Neural cell (in vitro differentiated cells): ENCODE measurements at regions not wholly inside any gene's neighbourhood (a gene's known extent, or its start where the extent isn't known, plus 50 kb on each side); places are given as distances from the start of the nearest gene placed in this dataset.
A peak's percentile ranks its signal among the peaks of the same experiment; 100 is the strongest.

Source experiments
- H2AFZ ChIP-seq: fragments of 200-600, 300-800 bp; sonication (generic), shearing (Covaris generic); 2 replicates; pipeline ENCODE4 v1.6.0; 2014; ENCODE audit warnings: low read depth, mild to moderate bottlenecking, antibody characterized with exemption, low read length, moderate library complexity
- H3F3A ChIP-seq: fragments of 200-600 bp; shearing (Covaris generic); 2 replicates; pipeline ENCODE4 v1.6.1; 2016; ENCODE audit warnings: mild to moderate bottlenecking, moderate library complexity, mixed read lengths, antibody characterized with exemption, low read length; ENCODE audit not compliant: insufficient read depth, poor library complexity, severe bottlenecking
- H3K27ac ChIP-seq: fragments of 200-600, 300-800 bp; sonication (generic), shearing (Covaris generic); 2 replicates; pipeline ENCODE4 v1.5.1; 2014; ENCODE audit warnings: mild to moderate bottlenecking, low read length, moderate library complexity
- H3K27me3 ChIP-seq: fragments of 300-800, 200-600 bp; sonication (generic), shearing (Covaris generic); 2 replicates; pipeline ENCODE4 v1.6.0; 2014; ENCODE audit warnings: mild to moderate bottlenecking, low read depth, low read length, moderate library complexity; ENCODE audit not compliant: insufficient read depth
- H3K36me3 ChIP-seq: fragments of 300-800, 200-600 bp; sonication (generic), shearing (Covaris generic); 2 replicates; pipeline ENCODE4 v1.5.1; 2014; ENCODE audit warnings: mild to moderate bottlenecking, antibody characterized with exemption, low read length, moderate library complexity; ENCODE audit not compliant: insufficient read depth
- H3K4me2 ChIP-seq: fragments of 300-800, 200-600 bp; sonication (generic), shearing (Covaris generic); 2 replicates; pipeline ENCODE4 v1.6.0; 2014; ENCODE audit warnings: mild to moderate bottlenecking, low read length
- H3K4me3 ChIP-seq: fragments of 300-800, 200-600 bp; sonication (generic), shearing (Covaris generic); 2 replicates; pipeline ENCODE4 v1.5.1; 2014; ENCODE audit warnings: mild to moderate bottlenecking, low read length, moderate library complexity
- H3K79me2 ChIP-seq: fragments of 200-600 bp; shearing (Covaris generic); replicated peaks from 2 replicates; pipeline ENCODE4 v1.6.0; 2014; ENCODE audit warnings: mild to moderate bottlenecking, low read length, moderate library complexity; ENCODE audit not compliant: insufficient read depth
- H3K9ac ChIP-seq: fragments of 300-800, 200-600 bp; sonication (generic), shearing (Covaris generic); 2 replicates; pipeline ENCODE4 v1.6.1; 2016; ENCODE audit warnings: mild to moderate bottlenecking, low read length, mixed read lengths
- H3K9me2 ChIP-seq: fragments of 200-600 bp; shearing (Covaris generic); 2 replicates; pipeline ENCODE4 v1.6.1; 2016; ENCODE audit warnings: mild to moderate bottlenecking, low read length, mixed read lengths; ENCODE audit not compliant: insufficient read depth
- H3K9me3 ChIP-seq: fragments of 200-600, 300-800 bp; sonication (generic), shearing (Covaris generic); 2 replicates; pipeline ENCODE4 v1.6.1; 2016; ENCODE audit warnings: mild to moderate bottlenecking, mixed run types, low read length, moderate library complexity, mixed read lengths
- H4K20me1 ChIP-seq: fragments of 200-600 bp; shearing (Covaris generic); 2 replicates; pipeline ENCODE4 v1.6.1; 2016; ENCODE audit warnings: mild to moderate bottlenecking, mixed run types; ENCODE audit not compliant: insufficient read depth
- EP300 ChIP-seq: fragments of 450-650 bp; conservative IDR thresholded peaks from 2 replicates; pipeline ENCODE4 v1.6.1; 2014; ENCODE audit warnings: antibody characterized with exemption, mild to moderate bottlenecking, moderate library complexity; ENCODE audit not compliant: poor library complexity, severe bottlenecking
- EZH2 ChIP-seq: fragments of 200-600, 300-800 bp; shearing (Covaris generic), sonication (generic); IDR thresholded peaks from 2 replicates; pipeline ENCODE4 v1.6.1; 2014; ENCODE audit warnings: antibody characterized with exemption, low read length, borderline replicate concordance, mild to moderate bottlenecking; ENCODE audit not compliant: insufficient read depth, poor library complexity, severe bottlenecking
- MXI1 ChIP-seq: fragments of 450-650 bp; conservative IDR thresholded peaks from 2 replicates; pipeline ENCODE4 v1.6.1; 2014; ENCODE audit warnings: antibody characterized with exemption, mild to moderate bottlenecking; ENCODE audit not compliant: poor library complexity, severe bottlenecking
- POLR2AphosphoS5 ChIP-seq: IDR thresholded peaks from 2 replicates; pipeline ENCODE4 v1.6.1; 2012
- RAD21 ChIP-seq: fragments of 450-650 bp; conservative IDR thresholded peaks from 2 replicates; pipeline ENCODE4 v1.6.1; 2014; ENCODE audit warnings: antibody characterized with exemption, mild to moderate bottlenecking, moderate library complexity
- SMC3 ChIP-seq: fragments of 450-650 bp; conservative IDR thresholded peaks from 2 replicates; pipeline ENCODE4 v1.6.1; 2014; ENCODE audit warnings: antibody characterized with exemption, mild to moderate bottlenecking, moderate library complexity; ENCODE audit not compliant: poor library complexity
- TAF1 ChIP-seq: IDR thresholded peaks from 2 replicates; pipeline ENCODE4 v1.6.1; 2012; ENCODE audit warnings: low read depth
- TF ChIP-seq, protein P1 (sequence below): fragments of 450-650 bp; IDR thresholded peaks from 2 replicates; pipeline ENCODE4 v1.5.1; 2014; ENCODE audit warnings: antibody characterized with exemption, mild to moderate bottlenecking, moderate library complexity; ENCODE audit not compliant: poor library complexity, severe bottlenecking
- TF ChIP-seq, protein P2 (sequence below): IDR thresholded peaks from 2 replicates; pipeline ENCODE4 v1.6.1; 2012; ENCODE audit warnings: borderline replicate concordance

- Histone ChIP-seq H3K4me3 (no peak overlapping the region), H3K36me3 (no peaks in the 10 kb centered on the region), H4K20me1 (no peaks in the 10 kb centered on the region), H3K9me3 (no peaks in the 10 kb centered on the region), H3K9me2 (no peaks in the 10 kb centered on the region), H3K79me2 (no peaks in the 10 kb centered on the region), H3F3A (no peaks in the 10 kb centered on the region), H3K27ac (no peak overlapping the region), H2AFZ (no peak overlapping the region), H3K27me3 (no peaks in the 10 kb centered on the region), H3K4me2 (no peak overlapping the region), H3K9ac (no peak overlapping the region)
- TF ChIP-seq, protein P1, sequence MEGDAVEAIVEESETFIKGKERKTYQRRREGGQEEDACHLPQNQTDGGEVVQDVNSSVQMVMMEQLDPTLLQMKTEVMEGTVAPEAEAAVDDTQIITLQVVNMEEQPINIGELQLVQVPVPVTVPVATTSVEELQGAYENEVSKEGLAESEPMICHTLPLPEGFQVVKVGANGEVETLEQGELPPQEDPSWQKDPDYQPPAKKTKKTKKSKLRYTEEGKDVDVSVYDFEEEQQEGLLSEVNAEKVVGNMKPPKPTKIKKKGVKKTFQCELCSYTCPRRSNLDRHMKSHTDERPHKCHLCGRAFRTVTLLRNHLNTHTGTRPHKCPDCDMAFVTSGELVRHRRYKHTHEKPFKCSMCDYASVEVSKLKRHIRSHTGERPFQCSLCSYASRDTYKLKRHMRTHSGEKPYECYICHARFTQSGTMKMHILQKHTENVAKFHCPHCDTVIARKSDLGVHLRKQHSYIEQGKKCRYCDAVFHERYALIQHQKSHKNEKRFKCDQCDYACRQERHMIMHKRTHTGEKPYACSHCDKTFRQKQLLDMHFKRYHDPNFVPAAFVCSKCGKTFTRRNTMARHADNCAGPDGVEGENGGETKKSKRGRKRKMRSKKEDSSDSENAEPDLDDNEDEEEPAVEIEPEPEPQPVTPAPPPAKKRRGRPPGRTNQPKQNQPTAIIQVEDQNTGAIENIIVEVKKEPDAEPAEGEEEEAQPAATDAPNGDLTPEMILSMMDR: no peak
- TF ChIP-seq EZH2 (no peak), POLR2AphosphoS5 (no peak), RAD21 (no peak), TAF1 (no peak), EP300 (no peak), MXI1 (no peak), SMC3 (no peak)
- TF ChIP-seq, protein P2, sequence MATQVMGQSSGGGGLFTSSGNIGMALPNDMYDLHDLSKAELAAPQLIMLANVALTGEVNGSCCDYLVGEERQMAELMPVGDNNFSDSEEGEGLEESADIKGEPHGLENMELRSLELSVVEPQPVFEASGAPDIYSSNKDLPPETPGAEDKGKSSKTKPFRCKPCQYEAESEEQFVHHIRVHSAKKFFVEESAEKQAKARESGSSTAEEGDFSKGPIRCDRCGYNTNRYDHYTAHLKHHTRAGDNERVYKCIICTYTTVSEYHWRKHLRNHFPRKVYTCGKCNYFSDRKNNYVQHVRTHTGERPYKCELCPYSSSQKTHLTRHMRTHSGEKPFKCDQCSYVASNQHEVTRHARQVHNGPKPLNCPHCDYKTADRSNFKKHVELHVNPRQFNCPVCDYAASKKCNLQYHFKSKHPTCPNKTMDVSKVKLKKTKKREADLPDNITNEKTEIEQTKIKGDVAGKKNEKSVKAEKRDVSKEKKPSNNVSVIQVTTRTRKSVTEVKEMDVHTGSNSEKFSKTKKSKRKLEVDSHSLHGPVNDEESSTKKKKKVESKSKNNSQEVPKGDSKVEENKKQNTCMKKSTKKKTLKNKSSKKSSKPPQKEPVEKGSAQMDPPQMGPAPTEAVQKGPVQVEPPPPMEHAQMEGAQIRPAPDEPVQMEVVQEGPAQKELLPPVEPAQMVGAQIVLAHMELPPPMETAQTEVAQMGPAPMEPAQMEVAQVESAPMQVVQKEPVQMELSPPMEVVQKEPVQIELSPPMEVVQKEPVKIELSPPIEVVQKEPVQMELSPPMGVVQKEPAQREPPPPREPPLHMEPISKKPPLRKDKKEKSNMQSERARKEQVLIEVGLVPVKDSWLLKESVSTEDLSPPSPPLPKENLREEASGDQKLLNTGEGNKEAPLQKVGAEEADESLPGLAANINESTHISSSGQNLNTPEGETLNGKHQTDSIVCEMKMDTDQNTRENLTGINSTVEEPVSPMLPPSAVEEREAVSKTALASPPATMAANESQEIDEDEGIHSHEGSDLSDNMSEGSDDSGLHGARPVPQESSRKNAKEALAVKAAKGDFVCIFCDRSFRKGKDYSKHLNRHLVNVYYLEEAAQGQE: no peak
These were observed 337.7 kb upstream of the MYT1L start for GRCh38 chr2:2668681-2669265.

DNA sequence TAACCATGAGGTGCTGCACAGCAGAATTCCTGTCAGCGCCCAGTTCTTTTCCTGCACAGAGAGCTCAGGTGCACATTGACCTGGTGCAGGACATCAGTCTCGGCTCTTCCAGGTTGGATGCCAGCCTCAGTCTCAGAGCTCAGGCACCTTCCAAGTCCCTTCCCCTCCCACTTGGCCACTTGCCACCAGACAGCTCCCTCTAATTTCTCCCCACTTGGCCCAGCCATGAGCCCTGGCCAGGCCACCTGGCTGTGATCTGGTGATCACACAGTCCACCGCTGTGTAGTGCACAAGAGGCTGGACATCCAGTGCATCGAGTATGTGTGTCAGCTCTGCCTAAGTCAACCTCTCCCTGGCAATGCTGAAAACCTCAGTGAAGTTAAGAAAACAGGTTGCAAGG is 336.6 kb upstream of the MYT1L start:
- no peak overlapping the region for H3K4me3 ChIP-seq
- no peaks in the 10 kb centered on the region for H3K9me2 ChIP-seq
- H3K27me3 ChIP-seq: no peaks in the 10 kb centered on the region
- no peaks in the 10 kb centered on the region for H3K79me2 ChIP-seq
- TF ChIP-seq SMC3 (no peak), TAF1 (no peak), EP300 (peak; percentile 3), RAD21 (no peak), MXI1 (no peak)
- TF ChIP-seq, protein P2: no peak
- H3K9ac ChIP-seq: no peak overlapping the region
- no peak overlapping the region for H2AFZ ChIP-seq
- no peak overlapping the region for H3K4me2 ChIP-seq
- no peaks in the 10 kb centered on the region for H3K36me3 ChIP-seq
- H3K9me3 ChIP-seq: no peaks in the 10 kb centered on the region
- H3F3A ChIP-seq: no peaks in the 10 kb centered on the region
- H4K20me1 ChIP-seq: no peaks in the 10 kb centered on the region
- no peak overlapping the region for H3K27ac ChIP-seq
